ENCODE measurements at regions not wholly inside any gene's neighbourhood (a gene's known extent, or its start where the extent isn't known, plus 50 kb on each side); places are given as distances from the start of the nearest gene placed in this dataset.

DNA sequence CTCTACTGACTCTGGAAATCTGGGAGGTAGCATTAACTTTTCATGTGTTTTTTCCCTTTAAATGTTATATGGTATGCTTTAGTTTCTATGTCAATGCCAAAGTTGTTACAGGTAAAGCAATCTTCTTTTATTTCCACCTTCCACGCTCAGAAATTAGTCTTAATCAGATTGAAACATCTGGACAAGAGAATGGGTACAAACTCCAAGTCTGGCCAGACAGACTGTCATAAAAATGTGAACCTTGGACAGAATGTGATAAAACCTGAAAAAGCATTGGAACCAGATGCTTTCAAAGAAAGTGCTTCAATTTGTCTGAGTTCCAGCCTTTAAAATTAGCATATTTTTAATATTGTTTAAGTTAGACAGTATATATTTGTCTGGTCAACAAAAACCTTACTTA, 110.7 kb upstream of the P2RY1 start:
- TF ChIP-seq, protein P1, sequence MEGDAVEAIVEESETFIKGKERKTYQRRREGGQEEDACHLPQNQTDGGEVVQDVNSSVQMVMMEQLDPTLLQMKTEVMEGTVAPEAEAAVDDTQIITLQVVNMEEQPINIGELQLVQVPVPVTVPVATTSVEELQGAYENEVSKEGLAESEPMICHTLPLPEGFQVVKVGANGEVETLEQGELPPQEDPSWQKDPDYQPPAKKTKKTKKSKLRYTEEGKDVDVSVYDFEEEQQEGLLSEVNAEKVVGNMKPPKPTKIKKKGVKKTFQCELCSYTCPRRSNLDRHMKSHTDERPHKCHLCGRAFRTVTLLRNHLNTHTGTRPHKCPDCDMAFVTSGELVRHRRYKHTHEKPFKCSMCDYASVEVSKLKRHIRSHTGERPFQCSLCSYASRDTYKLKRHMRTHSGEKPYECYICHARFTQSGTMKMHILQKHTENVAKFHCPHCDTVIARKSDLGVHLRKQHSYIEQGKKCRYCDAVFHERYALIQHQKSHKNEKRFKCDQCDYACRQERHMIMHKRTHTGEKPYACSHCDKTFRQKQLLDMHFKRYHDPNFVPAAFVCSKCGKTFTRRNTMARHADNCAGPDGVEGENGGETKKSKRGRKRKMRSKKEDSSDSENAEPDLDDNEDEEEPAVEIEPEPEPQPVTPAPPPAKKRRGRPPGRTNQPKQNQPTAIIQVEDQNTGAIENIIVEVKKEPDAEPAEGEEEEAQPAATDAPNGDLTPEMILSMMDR (IDR thresholded peaks at IDR 0.05), result no peak
- TF ChIP-seq POLR2A (IDR thresholded peaks at IDR 0.05), result no peak

All from esophagus squamous epithelium (tissue), 4 donors.